DOHH2 (cell line): ENCODE measurements at regions not wholly inside any gene's neighbourhood (a gene's known extent, or its start where the extent isn't known, plus 50 kb on each side); places are given as distances from the start of the nearest gene placed in this dataset.

ENCODE experiments used
- CTCF ChIP-seq: fragments of 200-600 bp; sonication (generic); IDR thresholded peaks from one replicate; pipeline ENCODE4 v1.5.1; 2014; ENCODE audit warnings: antibody characterized with exemption, mild to moderate bottlenecking, low read depth, low read length; ENCODE audit not compliant: poor library complexity, severe bottlenecking
- EZH2phosphoT487 ChIP-seq: fragments of 200-600 bp; sonication (generic); IDR thresholded peaks from 2 replicates; pipeline ENCODE4 v1.6.1; 2017; ENCODE audit warnings: borderline replicate concordance, mild to moderate bottlenecking, antibody characterized with exemption, low read length, moderate library complexity, mixed read lengths

DNA sequence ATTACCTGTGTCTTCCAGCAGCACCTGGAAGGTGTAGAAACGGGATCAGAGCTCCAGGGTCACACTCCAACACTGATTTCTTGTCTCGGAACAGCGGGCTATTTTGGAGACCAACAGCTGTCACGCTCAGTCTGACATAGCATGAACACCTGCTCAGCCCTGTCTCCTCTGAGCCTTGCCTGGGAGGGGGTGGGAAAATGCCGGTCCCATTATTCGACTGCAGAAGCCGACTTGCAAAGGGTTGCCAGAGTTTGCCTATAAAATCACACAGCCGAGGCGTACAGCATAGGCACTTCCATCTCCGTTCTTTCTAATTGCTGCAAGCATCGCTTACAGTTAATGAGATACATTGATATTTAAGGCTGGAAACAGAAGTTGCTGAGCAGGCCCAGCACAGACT is 300.8 kb upstream of the MSX2 start:
- TF ChIP-seq CTCF, result no peak
- no peak for TF ChIP-seq EZH2phosphoT487
